SK-N-SH (cell line): ENCODE measurements at regions not wholly inside any gene's neighbourhood (a gene's known extent, or its start where the extent isn't known, plus 50 kb on each side); places are given as distances from the start of the nearest gene placed in this dataset.

Source experiments
- CTCF ChIA-PET: fragments of 300-600, 350-600 bp; formaldehyde crosslinking; extraction: SDS; loops from one replicate; lab custom pipeline; 2021; lab: Yijun Ruan, JAX
- POLR2A ChIA-PET: fragments of 350-600 bp; sonication (Branson Sonifier 250); formaldehyde crosslinking; extraction: SDS; loops from one replicate; lab custom pipeline; 2020; ENCODE audit warnings: antibody characterized with exemption, inconsistent platforms; lab: Yijun Ruan, JAX
- DNase-seq: peaks from one replicate; pipeline ENCODE4 v3.0.0; 2012
- H2AFZ ChIP-seq: fragments of 200-600 bp; sonication (generic); 2 replicates; pipeline ENCODE4 v1.8.1; 2016; ENCODE audit warnings: antibody characterized with exemption, mild to moderate bottlenecking, low read depth
- H3F3A ChIP-seq: fragments of 200-600 bp; sonication (generic); replicated peaks from 2 replicates; pipeline ENCODE3; 2016; ENCODE audit warnings: antibody characterized with exemption, mild to moderate bottlenecking; ENCODE audit not compliant: insufficient read depth
- H3K27ac ChIP-seq, 2 experiments: fragments of 200-500 bp in 1 of 2; fragments of 200-600 bp in 1 of 2; sonication (Bioruptor generic) in 1 of 2; sonication (generic), shearing (Covaris generic) in 1 of 2; 2 replicates each; pipeline versions ENCODE4 v1.5.1 to v1.6.1; 2014 to 2016; ENCODE audit warnings: low read depth in 2 of 2, inconsistent platforms in 1 of 2, low read length in 1 of 2, mild to moderate bottlenecking in 1 of 2, mixed read lengths in 1 of 2
- H3K27me3 ChIP-seq: fragments of 200-600 bp; sonication (generic), shearing (Covaris generic); 2 replicates; pipeline ENCODE4 v1.6.1; 2016; ENCODE audit warnings: mixed run types; ENCODE audit not compliant: insufficient read depth
- H3K36me3 ChIP-seq, 2 experiments: fragments of 200-500 bp in 1 of 2; fragments of 200-600 bp in 1 of 2; sonication (Bioruptor generic) in 1 of 2; sonication (generic) in 1 of 2; replicated peaks in 1 of 2; 2 replicates each; pipeline versions ENCODE3 to v1.5.1; 2014 to 2016; ENCODE audit warnings: low read length in 1 of 2, mild to moderate bottlenecking in 1 of 2; ENCODE audit not compliant: insufficient read depth in 2 of 2, control insufficient read depth in 1 of 2
- H3K4me1 ChIP-seq, 2 experiments: fragments of 200-500 bp in 1 of 2; fragments of 200-600 bp in 1 of 2; sonication (Bioruptor generic) in 1 of 2; sonication (generic), shearing (Covaris generic) in 1 of 2; 2 replicates each; pipeline versions ENCODE4 v1.5.1 to v1.6.1; 2014 to 2016; ENCODE audit warnings: low read depth in 1 of 2, low read length in 1 of 2, mixed run types in 1 of 2; ENCODE audit not compliant: insufficient read depth in 2 of 2, control insufficient read depth in 1 of 2
- H3K4me2 ChIP-seq: fragments of 200-600 bp; sonication (generic), shearing (Covaris generic); 2 replicates; pipeline ENCODE4 v1.6.1; 2017; ENCODE audit warnings: mixed run types
- H3K4me3 ChIP-seq, 2 experiments: fragments of 200-500 bp in 1 of 2; fragments of 200-600 bp in 1 of 2; sonication (Bioruptor generic) in 1 of 2; sonication (generic), shearing (Covaris generic) in 1 of 2; 2 replicates each; pipeline versions ENCODE4 v1.5.1 to v1.8.1; 2014 to 2016; ENCODE audit warnings: low read depth in 2 of 2, inconsistent platforms in 1 of 2, low read length in 1 of 2, mild to moderate bottlenecking in 1 of 2, mixed read lengths in 1 of 2, moderate library complexity in 1 of 2
- H3K79me2 ChIP-seq: fragments of 200-600 bp; sonication (generic); 2 replicates; pipeline ENCODE4 v1.8.1; 2017; ENCODE audit warnings: mild to moderate bottlenecking; ENCODE audit not compliant: insufficient read depth
- H3K9ac ChIP-seq: fragments of 200-600 bp; sonication (generic); 2 replicates; pipeline ENCODE4 v1.6.1; 2017; ENCODE audit warnings: mixed run types
- H3K9me2 ChIP-seq: fragments of 200-600 bp; sonication (generic); 2 replicates; pipeline ENCODE4 v1.6.1; 2017; ENCODE audit warnings: mixed run types
- H3K9me3 ChIP-seq: fragments of 200-600 bp; sonication (generic); 2 replicates; pipeline ENCODE4 v1.6.1; 2017; ENCODE audit warnings: mixed run types, mild to moderate bottlenecking, moderate library complexity
- H4K20me1 ChIP-seq: fragments of 200-600 bp; sonication (generic); 2 replicates; pipeline ENCODE4 v1.6.1; 2017; ENCODE audit warnings: mild to moderate bottlenecking, mixed run types; ENCODE audit not compliant: insufficient read depth
- CHD2 ChIP-seq: fragments of 150-350 bp; IDR thresholded peaks from 2 replicates; pipeline ENCODE4 v1.6.1; 2018; ENCODE audit warnings: low read length; ENCODE audit not compliant: partially characterized antibody
- CTCF ChIP-seq: fragments of 200-600 bp; sonication (generic); IDR thresholded peaks from 2 replicates; pipeline ENCODE4 v1.6.1; 2017; ENCODE audit warnings: antibody characterized with exemption, mild to moderate bottlenecking, moderate library complexity
- ELF1 ChIP-seq: IDR thresholded peaks from 2 replicates; pipeline ENCODE4 v1.4.0; 2012
- EP300 ChIP-seq, 2 experiments: IDR thresholded peaks; 2 replicates each; pipeline versions ENCODE4 v1.4.0 to v1.6.1; 2012; ENCODE audit warnings: borderline replicate concordance in 1 of 2, low read depth in 1 of 2, low read length in 1 of 2
- FOSL2 ChIP-seq: IDR thresholded peaks from 2 replicates; pipeline ENCODE4 v1.4.0; 2012; ENCODE audit warnings: low read depth, mild to moderate bottlenecking, moderate library complexity, borderline replicate concordance
- FOXM1 ChIP-seq: IDR thresholded peaks from 2 replicates; pipeline ENCODE4 v1.4.0; 2012; ENCODE audit warnings: low read depth, mild to moderate bottlenecking
- GABPA ChIP-seq: IDR thresholded peaks from 2 replicates; pipeline ENCODE4 v1.4.0; 2012; ENCODE audit warnings: low read depth, mild to moderate bottlenecking
- IRF3 ChIP-seq: fragments of 150-350 bp; IDR thresholded peaks from 2 replicates; pipeline ENCODE4 v1.6.1; 2016; ENCODE audit warnings: mild to moderate bottlenecking, low read depth, low read length
- JUND ChIP-seq: IDR thresholded peaks from 2 replicates; pipeline ENCODE4 v1.4.0; 2012
- MXI1 ChIP-seq: IDR thresholded peaks from 2 replicates; pipeline ENCODE4 v1.6.1; 2012; ENCODE audit warnings: mild to moderate bottlenecking, low read depth, low read length, improper control_type of control experiment
- PBX3 ChIP-seq: IDR thresholded peaks from 2 replicates; pipeline ENCODE4; 2012
- RXRA ChIP-seq: IDR thresholded peaks from 2 replicates; pipeline ENCODE4 v1.4.0; 2012; ENCODE audit warnings: low read depth, mild to moderate bottlenecking, borderline replicate concordance
- SIN3A ChIP-seq: IDR thresholded peaks from 2 replicates; pipeline ENCODE4 v1.6.1; 2012; ENCODE audit warnings: low read depth, mild to moderate bottlenecking, low read length, moderate library complexity, borderline replicate concordance
- SMC3 ChIP-seq: IDR thresholded peaks from 2 replicates; pipeline ENCODE4 v1.6.1; 2012; ENCODE audit warnings: low read depth, low read length, improper control_type of control experiment
- TEAD4 ChIP-seq: IDR thresholded peaks from 2 replicates; pipeline ENCODE4 v1.4.0; 2012; ENCODE audit warnings: mild to moderate bottlenecking, borderline replicate concordance; ENCODE audit not compliant: insufficient read depth
- USF1 ChIP-seq: IDR thresholded peaks from 2 replicates; pipeline ENCODE4 v1.4.0; 2012; ENCODE audit warnings: low read depth, borderline replicate concordance
- YY1 ChIP-seq: IDR thresholded peaks from 2 replicates; pipeline ENCODE4 v1.4.0; 2012; ENCODE audit warnings: low read depth, mild to moderate bottlenecking
- ZBTB33 ChIP-seq: IDR thresholded peaks from 2 replicates; pipeline ENCODE4 v1.4.0; 2012; ENCODE audit warnings: low read depth, borderline replicate concordance
- WGBS: methylation state at CpG from one replicate; pipeline ENCODE4 v1.1.6; 2017; ENCODE audit warnings: low lambda C conversion rate; 5-methylcytosine and 5-hydroxymethylcytosine counted together
- TF ChIP-seq, protein P1 (sequence below): fragments of 150-350 bp; IDR thresholded peaks from 2 replicates; pipeline ENCODE4 v1.6.1; 2017; ENCODE audit warnings: antibody characterized with exemption, low read length, low read depth, borderline replicate concordance
- TF ChIP-seq, protein P2 (sequence below): IDR thresholded peaks from 2 replicates; pipeline ENCODE4 v1.4.0; 2012; ENCODE audit warnings: low read depth

DNA sequence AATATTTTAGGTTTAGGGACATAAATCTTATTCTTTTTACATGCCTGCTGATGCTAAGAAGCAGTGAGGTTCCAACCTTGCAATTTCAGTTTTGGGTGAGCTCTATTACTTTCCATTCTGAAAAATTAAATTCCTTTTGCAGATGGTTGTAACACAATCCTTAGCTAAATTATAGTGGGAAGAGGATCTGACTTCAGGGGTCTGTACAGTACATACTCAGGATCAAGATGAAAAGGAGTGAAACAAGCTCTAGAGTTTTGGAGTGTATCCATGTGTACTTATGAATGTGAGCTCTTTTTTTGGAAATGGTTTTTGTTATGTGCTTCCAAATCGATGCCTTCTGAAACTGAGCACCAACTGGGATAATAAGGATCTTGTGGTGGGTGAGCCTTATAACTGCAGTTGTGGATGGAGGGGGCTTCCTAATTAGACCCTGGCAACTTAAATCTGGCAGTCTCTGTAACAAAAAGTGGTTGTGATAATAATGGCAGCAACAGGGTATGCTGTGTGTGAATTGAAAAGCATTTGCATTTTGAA lies 218.8 kb upstream of the MAP3K7 start:
- H3K4me1 ChIP-seq: no peaks in the 10 kb centered on the region
- POLR2A ChIA-PET: no interaction called here
- TF ChIP-seq EP300 (IDR thresholded peaks at IDR 0.05; ENCODE audit: borderline replicate concordance in 1 of 2, low read depth in 1 of 2, low read length in 1 of 2) (no peak), FOSL2 (no peak), ZBTB33 (no peak), SMC3 (no peak), CTCF (no peak), USF1 (no peak), YY1 (no peak), MXI1 (no peak), RXRA (no peak), SIN3A (no peak), CHD2 (no peak), ELF1 (no peak), TEAD4 (no peak), FOXM1 (no peak), GABPA (no peak), IRF3 (no peak), JUND (no peak), PBX3 (no peak)
- TF ChIP-seq, protein P1, sequence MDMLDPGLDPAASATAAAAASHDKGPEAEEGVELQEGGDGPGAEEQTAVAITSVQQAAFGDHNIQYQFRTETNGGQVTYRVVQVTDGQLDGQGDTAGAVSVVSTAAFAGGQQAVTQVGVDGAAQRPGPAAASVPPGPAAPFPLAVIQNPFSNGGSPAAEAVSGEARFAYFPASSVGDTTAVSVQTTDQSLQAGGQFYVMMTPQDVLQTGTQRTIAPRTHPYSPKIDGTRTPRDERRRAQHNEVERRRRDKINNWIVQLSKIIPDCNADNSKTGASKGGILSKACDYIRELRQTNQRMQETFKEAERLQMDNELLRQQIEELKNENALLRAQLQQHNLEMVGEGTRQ: no peak
- TF ChIP-seq, protein P2, sequence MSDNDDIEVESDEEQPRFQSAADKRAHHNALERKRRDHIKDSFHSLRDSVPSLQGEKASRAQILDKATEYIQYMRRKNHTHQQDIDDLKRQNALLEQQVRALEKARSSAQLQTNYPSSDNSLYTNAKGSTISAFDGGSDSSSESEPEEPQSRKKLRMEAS: no peak
- no peaks in the 10 kb centered on the region for H3K79me2 ChIP-seq
- H2AFZ ChIP-seq: no peak overlapping the region
- H3K9ac ChIP-seq: no peak overlapping the region
- DNase-seq: no peak
- H3K4me2 ChIP-seq: no peak overlapping the region
- H3K9me2 ChIP-seq: no peaks in the 10 kb centered on the region
- H3K36me3 ChIP-seq: no peaks in the 10 kb centered on the region
- no peaks in the 10 kb centered on the region; the same call in 1 of the 2 replicates for H3K27me3 ChIP-seq
- no peaks in the 10 kb centered on the region for H3F3A ChIP-seq
- H3K4me3 ChIP-seq: no peak overlapping the region
- no peaks in the 10 kb centered on the region for H3K9me3 ChIP-seq
- no peak overlapping the region for H3K27ac ChIP-seq
- H4K20me1 ChIP-seq: no peaks in the 10 kb centered on the region
- CTCF ChIA-PET: no interaction called here
- WGBS: 0% methylated on average over 1 of the region's 1 CpG
